DND-41 (cell line): ENCODE measurements at regions not wholly inside any gene's neighbourhood (a gene's known extent, or its start where the extent isn't known, plus 50 kb on each side); places are given as distances from the start of the nearest gene placed in this dataset.

ENCODE experiments used
- CTCF ChIP-seq: IDR thresholded peaks from 2 replicates; pipeline ENCODE4 v1.5.1; 2012; ENCODE audit warnings: borderline replicate concordance, low read length, moderate library complexity, mild to moderate bottlenecking; ENCODE audit not compliant: poor library complexity, severe bottlenecking; ENCODE audit errors: extremely low read depth
- EZH2 ChIP-seq: IDR thresholded peaks from 3 replicates; pipeline ENCODE4 v1.6.1; 2012; ENCODE audit warnings: borderline replicate concordance, low read depth, mild to moderate bottlenecking, moderate library complexity, low read length, inconsistent platforms; ENCODE audit not compliant: severe bottlenecking

- TF ChIP-seq EZH2 (no peak), CTCF (no peak)
Measured at GRCh38 chr3:17941152-17941551, 198.7 kb upstream of the TBC1D5 start.
